PC-9 (cell line): ENCODE measurements at regions not wholly inside any gene's neighbourhood (a gene's known extent, or its start where the extent isn't known, plus 50 kb on each side); places are given as distances from the start of the nearest gene placed in this dataset.

Experiments used
- CTCF ChIP-seq: fragments of 200-600 bp; sonication (generic); conservative IDR thresholded peaks from 2 replicates; pipeline ENCODE4 v1.6.1; 2017; ENCODE audit warnings: mixed run types, antibody characterized with exemption, mild to moderate bottlenecking, moderate library complexity
- EZH2 ChIP-seq: fragments of 200-600 bp; sonication (generic); IDR thresholded peaks from 2 replicates; pipeline ENCODE4 v1.8.0; 2017; ENCODE audit warnings: antibody characterized with exemption, low read depth

- no peak for TF ChIP-seq CTCF
- no peak for TF ChIP-seq EZH2
Observed at GRCh38 chr7:18198868-18199267, 171.2 kb upstream of the PRPS1L1 start.
